HG02610 (cell line): ENCODE measurements at regions not wholly inside any gene's neighbourhood (a gene's known extent, or its start where the extent isn't known, plus 50 kb on each side); places are given as distances from the start of the nearest gene placed in this dataset.
"Not testable (repeated sequence)": the region's sequence is repeated elsewhere in the genome, so short reads cannot be mapped to it uniquely, and the experiment has no call there.

ENCODE experiments used
- ATAC-seq: cut with Tn5 transposase; IDR thresholded peaks from one replicate; pipeline ENCODE4 v1.9.1; 2021; ENCODE audit warnings: mild to moderate bottlenecking, moderate library complexity; ENCODE audit not compliant: unreplicated experiment

DNA sequence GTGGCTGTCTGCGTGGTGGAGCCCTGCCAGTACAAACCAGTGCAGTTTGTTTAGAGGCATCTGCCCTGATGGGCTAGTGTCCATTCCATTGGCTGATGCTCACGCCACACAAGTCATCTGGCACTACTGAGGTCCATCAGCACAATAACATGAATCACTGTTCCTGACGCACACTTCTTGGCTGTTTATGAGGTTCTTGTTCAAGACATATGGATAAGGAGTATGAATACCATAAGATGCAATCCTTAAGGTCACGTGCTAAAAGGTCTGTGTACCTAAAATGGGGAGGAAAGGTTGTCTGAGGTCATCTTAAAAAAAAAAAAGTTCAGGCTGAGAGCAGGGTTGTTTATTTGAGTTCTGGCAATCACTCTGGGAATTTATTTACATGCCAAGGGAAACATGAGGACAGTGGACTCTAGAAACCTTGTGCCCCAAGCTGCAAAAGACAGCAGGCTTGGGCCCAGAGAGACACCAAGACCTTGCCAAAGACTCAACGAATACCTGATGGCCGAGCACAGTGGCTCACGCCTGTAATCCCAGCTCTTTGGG is 54.1 kb upstream of the SHLD1 start:
- ATAC-seq = no peak

DNA sequence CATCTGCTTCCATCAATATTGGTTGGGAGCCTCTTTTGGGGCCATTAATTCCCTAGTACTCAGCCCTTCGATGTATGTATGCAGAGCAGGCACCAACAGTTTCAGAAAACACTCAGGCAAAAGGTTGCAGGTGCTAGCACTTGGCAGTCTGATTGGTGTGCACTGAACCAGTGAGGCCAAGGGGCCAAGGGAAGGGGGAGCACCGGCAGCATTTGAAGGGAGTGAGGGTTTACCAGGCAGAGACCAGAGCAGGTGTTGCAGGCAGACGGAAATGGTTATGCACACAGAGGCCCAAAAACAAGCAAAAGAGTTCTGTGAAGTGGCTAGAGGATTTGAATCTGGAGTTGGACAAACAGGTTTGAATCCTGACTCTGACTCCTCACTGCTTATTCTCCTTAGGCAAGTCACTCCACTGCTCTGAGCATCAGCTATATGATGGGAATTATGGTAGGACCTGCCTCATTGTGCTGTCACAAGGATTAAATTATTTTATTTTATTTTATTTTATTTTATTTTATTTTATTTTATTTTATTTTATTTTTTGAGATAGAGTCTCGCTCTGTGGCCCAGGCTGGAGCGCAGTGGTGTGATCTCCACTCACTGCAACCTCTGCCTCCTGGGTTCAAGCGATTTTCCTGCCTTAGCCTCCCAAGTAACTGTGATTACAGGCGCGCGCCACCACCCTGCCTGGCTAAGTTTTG is 58.1 kb upstream of the SHLD1 start:
- peak; percentile 96 for ATAC-seq

DNA sequence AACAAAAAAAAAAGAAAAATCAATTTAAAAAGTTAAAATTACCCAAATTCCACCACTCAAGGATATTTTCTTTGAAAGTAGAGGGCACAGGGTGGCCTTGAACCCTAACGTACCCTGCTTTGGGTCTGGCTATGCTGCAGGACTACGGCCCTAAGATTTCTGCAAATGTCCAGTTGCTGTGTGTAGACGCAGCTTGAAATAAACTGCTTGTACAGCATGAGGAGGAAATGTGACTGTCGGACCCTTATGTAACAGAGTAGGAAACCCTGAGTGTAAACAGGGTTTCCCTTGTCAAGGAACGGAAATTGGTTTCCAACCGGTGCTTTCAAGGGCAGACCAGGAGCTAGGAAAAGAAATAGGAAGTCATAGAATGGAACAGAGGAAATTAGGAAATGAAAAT is 60.7 kb upstream of the SHLD1 start:
- ATAC-seq = no peak

DNA sequence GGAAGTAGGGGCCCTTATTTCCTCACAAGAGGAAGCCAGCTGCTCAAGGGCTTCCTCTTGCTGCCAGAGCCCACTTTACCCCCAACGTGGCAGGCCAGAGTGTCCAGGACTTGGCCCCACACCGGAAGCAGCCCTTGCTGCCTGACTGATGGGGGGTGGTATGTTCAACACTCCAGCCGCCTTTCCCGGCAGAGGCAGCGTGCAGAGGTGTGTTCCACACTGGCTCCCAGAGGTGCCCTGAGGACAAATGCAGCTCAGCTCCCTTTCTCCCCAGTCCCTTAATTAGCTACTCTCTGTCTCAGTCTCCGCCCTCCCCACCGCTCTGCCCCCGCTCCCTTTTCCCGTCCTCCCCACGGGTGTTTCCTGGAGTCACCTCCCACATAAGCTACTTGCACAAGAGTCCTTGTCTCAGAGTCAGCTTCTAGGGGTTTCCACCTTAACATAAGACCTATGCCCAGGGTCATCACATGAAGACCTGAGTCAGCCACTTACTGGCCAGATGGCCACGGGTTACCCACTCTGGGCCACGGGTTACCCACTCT is 61.7 kb upstream of the SHLD1 start:
- no peak for ATAC-seq

DNA sequence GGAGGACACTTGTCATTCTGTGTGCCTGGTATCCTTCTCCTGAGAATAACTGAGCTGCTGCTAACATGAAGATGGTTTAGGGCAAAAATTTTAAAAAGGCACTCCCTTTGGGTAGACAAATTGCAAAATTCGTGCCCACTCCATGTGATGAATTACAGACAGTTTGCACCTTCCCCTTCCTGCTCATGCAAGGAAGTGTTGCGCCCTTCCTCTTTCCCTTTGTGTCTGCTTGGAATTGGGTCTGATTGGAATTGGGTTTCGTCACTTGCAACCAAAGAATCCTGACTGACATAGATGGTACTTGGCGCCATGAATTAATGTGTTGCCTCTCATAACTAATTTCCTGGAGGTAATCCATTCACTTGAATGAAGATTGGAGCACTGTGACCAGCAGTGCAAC is 62.3 kb upstream of the SHLD1 start:
- ATAC-seq = no peak

DNA sequence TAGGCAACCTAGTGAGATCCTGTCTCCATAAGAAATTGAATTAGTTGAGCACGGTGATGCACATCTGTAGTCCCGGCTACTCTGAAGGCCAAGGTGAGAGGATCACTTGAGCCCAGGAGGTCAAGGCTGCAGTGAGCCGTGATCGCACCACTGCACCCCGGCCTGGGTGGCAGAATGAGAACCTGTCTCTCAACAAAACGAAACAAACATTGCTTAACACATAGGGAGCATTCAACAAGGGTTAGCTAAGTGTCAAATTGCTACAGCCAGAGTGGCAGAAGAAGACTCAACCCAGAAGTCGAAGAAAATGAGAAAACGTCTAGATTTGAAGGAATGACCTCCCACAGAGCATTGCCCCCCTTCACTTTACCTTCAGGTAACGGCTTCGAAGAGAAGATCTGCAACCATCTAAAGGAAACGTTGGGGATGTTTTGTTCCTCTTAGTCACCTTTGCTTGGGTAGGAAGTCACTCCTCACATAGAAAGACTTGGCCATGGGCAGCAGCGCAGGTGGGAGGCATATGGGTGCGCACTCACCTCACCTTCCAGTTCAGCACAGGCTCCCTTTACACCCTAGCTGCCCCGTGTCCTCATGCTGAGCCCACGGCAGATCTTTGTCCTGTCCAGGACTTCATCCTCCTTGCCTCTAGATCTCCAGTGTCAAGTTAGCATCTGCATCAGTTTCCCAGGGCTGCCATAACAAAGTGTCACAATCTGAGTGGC is 63.7 kb upstream of the SHLD1 start:
- no peak for ATAC-seq

DNA sequence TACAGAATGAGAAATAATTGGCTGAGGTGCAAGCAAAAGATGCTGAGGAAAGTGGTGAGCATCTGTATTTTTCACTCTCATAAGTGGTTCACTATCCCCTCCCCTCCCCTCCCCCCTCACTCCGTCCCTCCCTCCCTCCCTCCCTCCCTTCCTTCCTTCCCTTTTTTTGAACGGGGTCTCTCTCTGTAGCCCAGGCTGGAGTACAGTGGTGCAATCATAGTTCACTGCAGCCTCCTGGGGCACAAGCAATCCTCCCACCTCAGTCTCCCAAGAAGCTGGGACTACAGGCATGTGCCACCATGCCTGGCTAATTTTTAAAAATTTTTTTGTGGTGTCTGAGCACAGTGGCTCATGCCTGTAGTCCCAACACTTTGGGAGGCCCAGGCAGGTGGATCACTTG is 67.6 kb upstream of the SHLD1 start:
- ATAC-seq = not testable (repeated sequence)

DNA sequence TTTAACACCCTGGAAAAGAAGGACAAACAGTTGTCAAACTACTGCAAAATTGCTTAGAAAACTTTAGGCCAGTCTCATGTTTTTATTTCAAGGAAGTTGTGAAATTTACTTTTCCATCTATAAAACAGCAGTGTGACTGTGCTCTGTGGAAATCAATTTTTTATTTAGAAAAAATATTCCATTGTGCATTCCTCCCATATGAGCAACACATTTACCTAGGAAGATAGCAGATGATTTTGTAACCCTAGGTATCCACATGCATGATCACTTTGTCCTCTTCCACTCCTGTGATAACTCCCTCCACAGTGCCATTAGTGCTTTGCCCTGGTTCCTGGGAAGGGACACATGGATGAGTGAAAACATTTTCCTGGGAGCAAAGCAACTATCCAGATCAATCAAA is 69.4 kb upstream of the GPCPD1 start:
- no peak for ATAC-seq

DNA sequence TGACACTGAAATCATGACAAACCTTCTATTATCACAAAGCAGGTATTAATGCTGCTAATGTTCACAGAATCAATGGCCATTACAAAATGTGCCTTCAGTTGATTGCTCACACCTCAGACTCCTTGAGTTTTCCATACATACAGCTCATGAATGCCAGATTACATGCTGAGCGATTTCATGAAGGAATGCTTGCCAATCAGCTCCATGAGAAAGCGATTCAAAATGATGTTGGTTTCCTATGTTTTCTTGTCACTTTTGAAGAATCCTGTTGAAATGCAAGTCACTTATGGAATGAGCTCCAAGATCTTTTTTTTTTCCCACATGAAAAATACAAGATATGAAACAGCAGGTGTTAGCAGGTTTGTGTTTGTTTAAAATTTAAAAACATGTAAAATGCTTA is 68.0 kb upstream of the GPCPD1 start:
- no peak for ATAC-seq

DNA sequence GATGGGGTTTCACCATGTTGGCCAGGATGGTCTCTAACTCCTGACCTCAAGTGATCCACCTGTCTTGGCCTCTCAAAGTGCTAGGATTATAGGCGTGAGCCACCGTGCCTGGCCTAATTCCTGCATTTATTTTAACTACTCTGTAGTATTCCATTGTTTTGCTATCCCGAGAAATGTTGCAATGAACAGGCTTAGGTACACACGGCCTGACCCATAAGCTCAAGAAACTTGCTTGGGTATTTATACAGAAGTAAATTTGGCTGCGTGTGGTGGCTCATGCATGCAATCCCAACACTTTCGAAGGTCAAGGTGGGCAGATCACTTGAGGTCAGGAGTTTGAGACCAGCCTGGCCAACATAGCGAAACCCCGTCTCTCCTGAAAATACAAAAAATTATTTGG is 67.1 kb upstream of the GPCPD1 start:
- not testable (repeated sequence) for ATAC-seq

DNA sequence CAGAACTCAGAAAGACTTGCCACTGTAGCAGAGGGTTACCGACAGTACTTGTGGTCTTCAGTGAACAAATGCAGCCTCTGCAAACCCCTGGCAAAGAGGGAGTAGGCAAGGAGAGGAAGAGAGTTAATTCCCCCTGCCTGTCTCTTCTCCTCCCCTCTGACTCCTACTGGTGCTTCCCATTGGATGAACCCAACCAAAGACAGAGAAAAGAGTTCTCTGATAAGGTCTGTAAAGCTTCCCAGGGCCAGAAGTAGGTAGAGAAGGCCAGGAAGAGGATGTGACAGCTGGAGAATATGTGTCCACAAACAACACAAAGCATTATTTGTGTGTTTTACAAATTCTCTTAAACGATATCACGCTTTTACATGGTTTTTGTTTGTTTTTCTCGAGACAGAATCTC is 66.6 kb upstream of the GPCPD1 start:
- no peak for ATAC-seq

DNA sequence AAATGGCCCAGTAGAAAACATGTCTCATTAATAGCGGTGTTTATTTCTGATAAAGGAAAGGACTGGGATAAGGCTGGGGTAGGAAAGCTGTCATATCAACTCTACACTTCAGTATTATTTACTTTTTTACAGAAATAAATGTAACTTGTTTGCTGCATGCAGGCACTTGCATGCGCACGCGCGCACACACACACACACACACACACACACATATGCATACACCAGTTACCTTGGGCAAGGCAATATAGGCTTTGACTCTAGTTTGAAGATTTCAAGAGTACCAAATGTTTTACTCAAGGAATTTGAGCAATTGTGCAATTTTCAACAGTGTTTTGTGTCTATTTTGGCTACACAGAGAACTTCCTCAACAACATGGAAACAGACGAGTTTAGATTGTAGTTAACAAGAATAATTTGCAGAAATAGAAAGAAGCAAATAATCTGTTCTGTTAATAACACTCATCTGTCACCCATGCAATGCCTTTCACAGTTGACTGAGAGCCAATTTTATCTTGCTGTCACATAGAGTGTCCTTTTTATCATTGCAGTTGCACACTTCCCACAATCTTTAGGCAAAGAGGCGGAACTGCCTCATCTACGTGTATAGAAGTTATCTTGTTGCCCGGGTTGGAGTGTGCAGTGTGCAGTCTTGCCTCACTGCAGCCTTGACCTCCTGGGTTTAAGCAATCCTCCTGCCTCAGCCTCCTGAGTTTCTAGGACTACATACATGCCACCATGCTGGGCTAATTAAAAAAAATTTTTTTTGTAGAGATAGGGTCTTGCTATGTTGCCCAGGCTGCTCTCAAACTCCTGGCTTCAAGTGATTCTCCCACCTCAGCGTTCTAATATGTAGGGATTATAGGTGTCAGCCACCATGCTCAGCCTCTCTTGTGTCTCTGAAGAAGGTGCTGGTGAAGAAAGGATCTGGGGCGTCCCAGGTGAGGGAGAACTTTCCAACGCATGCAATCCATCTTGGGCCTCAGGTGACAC is 64.6 kb upstream of the GPCPD1 start:
- no peak for ATAC-seq

DNA sequence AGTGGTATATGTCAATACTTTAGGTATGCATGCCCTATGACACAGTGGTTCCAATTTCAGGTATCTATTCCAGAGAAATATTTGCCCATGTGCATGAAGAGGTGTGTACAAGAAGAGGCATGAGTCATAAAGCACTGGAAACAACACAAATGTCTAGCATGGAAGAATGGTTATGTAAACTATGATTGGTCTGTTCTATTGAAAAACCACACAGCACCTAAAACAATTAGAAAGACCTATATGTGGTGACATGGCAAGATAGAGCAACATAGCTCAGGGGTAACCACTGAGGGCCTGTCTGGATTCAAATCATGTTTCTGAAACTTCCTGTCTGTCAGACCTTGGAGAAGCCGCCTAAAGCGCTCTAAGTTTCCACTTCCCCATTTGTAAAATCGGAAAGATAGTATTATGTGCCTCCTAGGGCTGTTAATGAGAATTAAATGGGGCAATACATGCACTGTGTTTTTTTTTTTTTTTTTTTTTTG is 63.4 kb upstream of the GPCPD1 start:
- ATAC-seq = peak; percentile 91

DNA sequence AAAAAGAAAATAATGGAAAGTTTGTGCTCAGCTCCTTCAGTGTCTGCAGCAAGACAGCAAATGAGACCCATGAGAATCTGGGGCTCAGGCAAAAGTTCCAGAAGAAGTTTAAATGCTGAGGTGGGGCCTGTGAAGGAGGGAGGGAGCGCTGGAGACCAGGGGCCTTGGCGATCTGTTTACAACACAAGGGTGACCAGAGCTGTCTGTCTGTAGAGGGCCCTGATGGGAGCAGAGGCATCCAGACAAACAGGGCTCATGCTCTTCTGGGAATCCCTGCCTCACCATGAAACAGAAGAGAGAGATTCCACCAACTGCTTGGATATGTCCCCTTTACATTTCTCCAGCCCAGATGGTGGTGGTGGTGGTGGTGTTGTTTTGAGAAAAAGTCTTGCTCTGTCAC is 60.1 kb upstream of the GPCPD1 start:
- ATAC-seq = no peak

DNA sequence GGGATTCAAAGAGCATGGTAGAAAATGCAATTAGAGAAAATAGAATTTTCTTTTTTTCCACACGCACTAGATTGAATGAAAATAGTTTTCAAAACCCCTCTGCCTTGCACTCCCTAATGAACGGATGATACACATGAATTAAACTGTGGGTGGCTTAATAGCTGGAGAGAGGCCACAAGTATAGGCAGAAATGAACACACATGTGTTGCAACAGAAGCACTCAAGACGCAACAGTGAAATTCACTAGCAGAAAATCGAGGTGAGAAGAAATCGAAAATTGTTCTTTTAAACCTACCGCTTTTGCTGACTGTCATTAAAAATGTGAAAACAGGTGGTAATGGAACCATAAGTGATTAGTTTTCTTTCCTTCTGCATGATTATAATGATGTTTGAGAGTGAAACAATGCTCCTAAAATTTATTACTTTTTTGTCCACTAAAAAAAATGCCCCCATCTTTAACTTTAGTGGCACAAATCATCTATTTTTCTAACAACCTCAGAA is 59.3 kb upstream of the GPCPD1 start:
- no peak for ATAC-seq

DNA sequence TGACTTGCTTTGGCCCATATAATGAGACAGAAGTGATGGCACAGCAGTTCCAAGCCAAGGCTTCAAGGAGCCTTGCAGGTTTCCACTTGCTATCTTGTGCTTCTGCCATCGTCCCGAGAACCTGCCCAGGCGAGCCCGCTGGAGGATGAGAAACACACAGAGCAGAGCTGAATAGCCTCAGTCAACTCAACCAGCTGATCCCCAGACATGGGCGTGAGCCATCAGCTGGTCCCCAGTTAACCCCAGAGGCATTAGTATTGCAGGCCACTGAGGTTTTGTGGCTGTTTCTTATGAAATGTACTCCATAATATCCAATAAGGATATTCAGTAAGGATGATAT is 57.7 kb upstream of the GPCPD1 start:
- ATAC-seq = no peak

DNA sequence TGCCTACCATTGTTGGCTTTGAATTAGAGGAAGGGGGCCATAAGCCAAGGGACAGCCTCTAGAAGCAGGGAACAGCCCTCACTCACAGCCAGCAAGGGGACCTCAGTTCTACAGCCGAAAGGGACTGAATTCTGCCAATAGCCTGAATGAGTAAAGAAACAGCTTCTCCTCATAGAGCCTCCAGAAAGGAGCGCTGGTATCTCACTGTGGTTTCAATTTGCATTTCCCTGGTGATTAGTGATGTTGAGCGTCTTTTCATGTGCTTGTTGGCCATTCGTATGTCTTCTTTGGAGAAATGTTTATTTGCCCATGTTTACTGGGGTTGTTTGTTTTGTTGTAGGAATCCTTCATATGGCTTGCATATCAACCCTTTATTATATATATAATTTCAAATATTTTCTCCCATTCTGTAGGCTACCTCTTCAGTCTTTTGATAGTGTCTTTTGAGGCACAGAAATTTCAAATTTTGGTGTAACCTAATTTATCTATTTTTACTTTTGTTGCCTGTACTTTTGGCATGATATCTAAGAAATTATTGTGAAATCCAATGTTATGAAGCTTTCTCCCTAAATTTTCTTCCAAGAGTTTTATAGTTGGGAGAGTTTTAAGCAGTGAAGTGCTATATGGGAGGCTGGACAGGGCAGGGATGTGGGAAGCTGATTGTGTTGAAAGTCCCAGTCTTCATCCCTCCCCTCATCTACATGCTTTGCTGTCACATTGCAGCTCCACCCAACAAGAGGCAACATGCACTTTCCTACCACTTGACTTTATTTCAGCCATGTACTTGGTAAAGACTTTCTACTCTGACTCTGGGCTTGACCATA is 57.1 kb upstream of the GPCPD1 start:
- peak; percentile 49 for ATAC-seq

DNA sequence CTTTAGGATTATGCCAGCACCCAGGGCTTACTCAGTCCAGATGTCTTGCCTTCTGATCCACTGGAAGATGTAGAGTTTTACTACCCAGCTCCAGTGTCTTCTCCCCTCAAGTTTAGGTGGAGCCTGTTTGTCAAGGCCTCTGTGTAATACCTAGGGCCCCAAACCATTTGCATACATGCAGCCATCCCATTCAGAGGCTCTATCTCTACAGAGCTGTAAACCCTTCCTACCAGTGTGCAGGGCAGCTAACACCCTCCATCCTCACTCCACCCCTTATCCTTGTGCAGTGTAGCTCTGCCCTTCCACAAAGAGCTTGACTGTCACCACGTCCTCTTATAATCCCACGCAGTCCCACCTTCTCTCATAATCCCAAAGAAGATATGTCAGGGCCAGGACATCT is 54.6 kb upstream of the GPCPD1 start:
- ATAC-seq = no peak

DNA sequence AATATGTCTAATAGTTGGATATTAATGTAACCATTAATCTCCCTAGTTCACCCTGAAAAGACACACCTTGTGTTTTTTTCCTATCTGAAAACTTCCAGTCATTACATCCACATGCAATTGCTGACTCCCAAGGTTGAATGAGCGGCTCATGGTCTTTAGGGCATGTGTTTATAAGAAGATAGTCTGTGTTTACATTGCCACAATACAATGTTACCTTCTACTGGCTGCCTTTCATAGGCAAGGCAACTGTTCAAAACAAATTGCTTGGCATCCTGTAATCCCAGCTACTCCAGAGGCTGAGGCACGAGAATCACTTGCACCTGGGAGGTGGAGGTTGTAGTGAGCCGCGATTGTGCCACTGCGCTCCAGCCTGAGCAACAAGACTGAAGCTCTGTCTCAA is 52.6 kb upstream of the GPCPD1 start:
- ATAC-seq = no peak

DNA sequence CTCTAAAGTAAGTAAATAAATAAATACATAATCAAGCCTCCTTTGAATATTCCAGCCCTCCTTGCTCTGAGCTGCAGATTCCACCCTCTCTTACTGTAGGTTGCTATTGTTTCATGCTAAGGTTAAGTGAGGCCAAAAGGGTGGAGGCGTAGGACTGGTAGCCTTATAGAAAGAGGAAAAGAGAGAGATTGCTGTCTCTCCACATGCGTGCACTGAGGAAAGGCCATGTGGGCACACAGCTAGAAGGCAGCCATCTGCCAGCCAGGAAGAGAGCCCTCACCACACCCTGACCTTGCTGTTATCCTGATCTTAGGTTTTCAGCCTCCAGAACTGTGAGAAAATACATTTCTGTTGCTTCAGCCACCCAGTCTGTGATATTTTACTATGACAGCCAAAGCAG is 52.0 kb upstream of the GPCPD1 start:
- no peak for ATAC-seq
